ENCODE measurements at regions not wholly inside any gene's neighbourhood (a gene's known extent, or its start where the extent isn't known, plus 50 kb on each side); places are given as distances from the start of the nearest gene placed in this dataset.

DNA sequence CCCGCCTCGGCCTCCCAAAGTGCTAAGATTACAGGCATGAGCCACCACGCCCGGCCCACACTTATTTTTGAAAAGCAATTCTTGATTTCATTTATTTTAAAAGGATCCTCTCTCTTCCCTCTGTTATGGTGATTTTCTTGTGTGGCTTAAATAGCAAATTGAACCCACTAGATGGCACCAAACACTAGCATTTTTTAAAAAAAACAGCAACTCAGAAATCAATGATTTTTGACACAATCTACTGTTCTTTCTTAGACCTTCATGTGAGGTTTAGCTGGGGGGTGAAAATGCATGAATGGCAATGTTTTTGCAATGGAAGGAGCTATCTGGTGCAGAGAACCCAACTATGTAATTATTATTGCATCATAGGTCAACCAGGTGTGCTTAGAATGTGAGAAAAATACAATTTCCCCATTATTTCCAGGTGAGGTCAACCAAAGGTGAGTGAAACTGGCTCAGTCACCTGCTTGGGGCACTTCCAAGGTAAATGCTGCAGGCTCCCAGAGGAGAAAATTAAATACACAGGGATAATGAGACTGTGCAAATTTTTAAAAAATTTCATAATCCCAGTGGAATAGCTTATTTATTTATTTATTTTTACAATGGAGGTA is 226.7 kb upstream of the PRKX start:
- TF ChIP-seq POLR2AphosphoS5 (IDR thresholded peaks at IDR 0.05; ENCODE audit: low read depth) = no peak
- TF ChIP-seq, protein P1, sequence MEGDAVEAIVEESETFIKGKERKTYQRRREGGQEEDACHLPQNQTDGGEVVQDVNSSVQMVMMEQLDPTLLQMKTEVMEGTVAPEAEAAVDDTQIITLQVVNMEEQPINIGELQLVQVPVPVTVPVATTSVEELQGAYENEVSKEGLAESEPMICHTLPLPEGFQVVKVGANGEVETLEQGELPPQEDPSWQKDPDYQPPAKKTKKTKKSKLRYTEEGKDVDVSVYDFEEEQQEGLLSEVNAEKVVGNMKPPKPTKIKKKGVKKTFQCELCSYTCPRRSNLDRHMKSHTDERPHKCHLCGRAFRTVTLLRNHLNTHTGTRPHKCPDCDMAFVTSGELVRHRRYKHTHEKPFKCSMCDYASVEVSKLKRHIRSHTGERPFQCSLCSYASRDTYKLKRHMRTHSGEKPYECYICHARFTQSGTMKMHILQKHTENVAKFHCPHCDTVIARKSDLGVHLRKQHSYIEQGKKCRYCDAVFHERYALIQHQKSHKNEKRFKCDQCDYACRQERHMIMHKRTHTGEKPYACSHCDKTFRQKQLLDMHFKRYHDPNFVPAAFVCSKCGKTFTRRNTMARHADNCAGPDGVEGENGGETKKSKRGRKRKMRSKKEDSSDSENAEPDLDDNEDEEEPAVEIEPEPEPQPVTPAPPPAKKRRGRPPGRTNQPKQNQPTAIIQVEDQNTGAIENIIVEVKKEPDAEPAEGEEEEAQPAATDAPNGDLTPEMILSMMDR (conservative IDR thresholded peaks at IDR 0.05; ENCODE audit: low read depth in 2 of 2) = peak in 1 of 2 experiments; percentile 61; a peak in 3 of 4 replicates
- no peak for TF ChIP-seq EZH2phosphoT487 (IDR thresholded peaks at IDR 0.05; ENCODE audit: unreplicated experiment)
- no peak for TF ChIP-seq EZH2 (IDR thresholded peaks at IDR 0.05; ENCODE audit: low read depth, unreplicated experiment)
